ENCODE measurements at regions not wholly inside any gene's neighbourhood (a gene's known extent, or its start where the extent isn't known, plus 50 kb on each side); places are given as distances from the start of the nearest gene placed in this dataset.

DNA sequence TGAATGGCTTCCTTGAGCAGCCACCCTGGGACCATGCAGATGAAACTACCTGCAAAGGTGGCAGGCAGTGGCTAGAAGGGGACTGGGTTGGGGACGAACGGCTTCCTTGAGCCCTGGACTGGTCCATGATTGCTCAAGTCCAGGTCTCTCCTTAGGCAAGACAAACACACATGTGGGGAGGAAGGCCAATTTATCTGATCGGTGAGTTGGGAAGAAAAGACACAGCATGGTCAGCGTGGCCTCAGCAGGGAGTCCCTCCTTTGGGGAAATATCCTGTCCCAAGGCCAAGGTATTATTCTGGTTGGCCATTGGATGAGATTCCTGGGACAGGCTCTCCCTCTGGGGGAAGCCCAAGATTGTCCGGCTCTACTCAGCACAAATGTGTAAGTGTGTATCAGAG, 116.3 kb upstream of the ERG start:
- Histone ChIP-seq H3K9me3 (ENCODE audit: control insufficient read depth, low read length) (no peaks in the 10 kb centered on the region), H3K4me1 (ENCODE audit: control insufficient read depth, insufficient read depth, low read length, poor library complexity, severe bottlenecking) (no peaks in the 10 kb centered on the region), H3K36me3 (ENCODE audit: control insufficient read depth, insufficient read depth, low read length) (no peaks in the 10 kb centered on the region), H3K27ac (ENCODE audit: low read depth, low read length, severe bottlenecking) (no peak overlapping the region), H3K4me3 (ENCODE audit: extremely low read depth, insufficient read depth, low read length, poor library complexity, severe bottlenecking) (no peak overlapping the region)
- 86 to 100% methylated on average over 4 to 5 of the region's 5 CpGs for WGBS, 2 experiments (ENCODE audit: insufficient coverage in 2 of 2)

DNA sequence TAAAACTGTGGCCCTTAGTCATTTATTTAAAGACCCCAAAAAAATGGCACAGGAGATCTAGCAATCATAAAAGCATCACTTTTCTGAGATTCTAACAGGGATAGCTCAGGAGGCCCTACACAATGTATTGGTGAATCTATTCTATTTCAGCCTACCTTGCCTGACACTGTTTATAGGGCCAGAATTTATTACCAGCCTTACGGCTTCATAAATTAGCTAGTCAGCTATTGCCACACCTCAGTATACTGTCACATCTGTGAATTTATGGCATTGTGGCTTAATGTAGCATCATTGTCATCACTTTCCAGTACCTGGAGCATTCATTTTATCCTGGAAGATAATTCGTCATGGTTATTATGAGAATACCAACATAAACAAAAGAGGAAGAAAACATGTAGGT, 121.2 kb upstream of the ERG start:
- Histone ChIP-seq H3K4me1 (ENCODE audit: control insufficient read depth, insufficient read depth, low read length, poor library complexity, severe bottlenecking) (no peaks in the 10 kb centered on the region), H3K4me3 (ENCODE audit: extremely low read depth, insufficient read depth, low read length, poor library complexity, severe bottlenecking) (no peak overlapping the region), H3K27ac (ENCODE audit: low read depth, low read length, severe bottlenecking) (no peak overlapping the region), H3K9me3 (ENCODE audit: control insufficient read depth, low read length) (no peaks in the 10 kb centered on the region), H3K36me3 (ENCODE audit: control insufficient read depth, insufficient read depth, low read length) (no peaks in the 10 kb centered on the region)
- WGBS, 2 experiments (ENCODE audit: insufficient coverage in 2 of 2): 85% methylated on average over 1 of the region's 2 CpGs; no CpG with 5 or more reads in 1 of the 2 experiments

DNA sequence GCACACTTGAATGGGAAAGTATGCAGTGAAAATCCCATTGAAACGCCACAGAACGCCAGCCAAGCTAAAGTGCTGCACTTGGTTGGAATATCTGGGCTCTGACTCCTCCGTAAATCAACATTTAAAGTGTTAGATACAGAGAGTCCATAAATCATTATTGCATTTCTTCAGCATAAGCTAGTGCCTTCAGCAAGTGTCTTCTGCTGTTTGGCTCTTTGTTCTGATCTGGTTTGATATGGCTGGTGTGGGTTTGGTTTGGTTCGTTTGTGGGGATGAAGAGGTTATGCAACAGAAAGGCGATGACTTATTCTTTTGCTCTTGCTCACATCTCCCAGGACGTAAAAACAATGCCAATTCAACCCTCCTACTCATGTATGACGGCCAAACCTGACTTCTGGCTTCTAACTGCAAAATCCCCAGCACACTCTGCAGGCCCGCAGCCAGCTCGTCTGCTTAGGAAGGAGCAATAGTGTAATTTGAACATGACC, 121.8 kb upstream of the ERG start:
- H3K27ac ChIP-seq (ENCODE audit: low read depth, low read length, severe bottlenecking): no peak overlapping the region
- H3K9me3 ChIP-seq (ENCODE audit: control insufficient read depth, low read length): no peaks in the 10 kb centered on the region
- no peak overlapping the region for H3K4me3 ChIP-seq (ENCODE audit: extremely low read depth, insufficient read depth, low read length, poor library complexity, severe bottlenecking)
- 100% methylated on average over 1 to 2 of the region's 9 CpGs for WGBS, 2 experiments (ENCODE audit: insufficient coverage in 2 of 2)
- no peaks in the 10 kb centered on the region for H3K36me3 ChIP-seq (ENCODE audit: control insufficient read depth, insufficient read depth, low read length)
- no peaks in the 10 kb centered on the region for H3K4me1 ChIP-seq (ENCODE audit: control insufficient read depth, insufficient read depth, low read length, poor library complexity, severe bottlenecking)

GRCh38 chr21:38621132-38621531, 122.9 kb upstream of the ERG start:
- Histone ChIP-seq H3K4me3 (ENCODE audit: extremely low read depth, insufficient read depth, low read length, poor library complexity, severe bottlenecking) (no peak overlapping the region), H3K27ac (ENCODE audit: low read depth, low read length, severe bottlenecking) (no peak overlapping the region), H3K36me3 (ENCODE audit: control insufficient read depth, insufficient read depth, low read length) (no peaks in the 10 kb centered on the region), H3K9me3 (ENCODE audit: control insufficient read depth, low read length) (no peaks in the 10 kb centered on the region), H3K4me1 (ENCODE audit: control insufficient read depth, insufficient read depth, low read length, poor library complexity, severe bottlenecking) (no peaks in the 10 kb centered on the region)
- 85 to 86% methylated on average over 3 of the region's 3 CpGs for WGBS, 2 experiments (ENCODE audit: insufficient coverage in 2 of 2)

- WGBS, 2 experiments (ENCODE audit: insufficient coverage in 2 of 2): 86 to 91% methylated on average over 8 to 10 of the region's 12 CpGs
- no peak overlapping the region for H3K4me3 ChIP-seq (ENCODE audit: extremely low read depth, insufficient read depth, low read length, poor library complexity, severe bottlenecking)
- H3K36me3 ChIP-seq (ENCODE audit: control insufficient read depth, insufficient read depth, low read length): no peaks in the 10 kb centered on the region
- H3K9me3 ChIP-seq (ENCODE audit: control insufficient read depth, low read length): no peaks in the 10 kb centered on the region
- no peaks in the 10 kb centered on the region for H3K4me1 ChIP-seq (ENCODE audit: control insufficient read depth, insufficient read depth, low read length, poor library complexity, severe bottlenecking)
- no peak overlapping the region for H3K27ac ChIP-seq (ENCODE audit: low read depth, low read length, severe bottlenecking)
Measured at GRCh38 chr21:38622081-38622826, 124.0 kb upstream of the ERG start.

DNA sequence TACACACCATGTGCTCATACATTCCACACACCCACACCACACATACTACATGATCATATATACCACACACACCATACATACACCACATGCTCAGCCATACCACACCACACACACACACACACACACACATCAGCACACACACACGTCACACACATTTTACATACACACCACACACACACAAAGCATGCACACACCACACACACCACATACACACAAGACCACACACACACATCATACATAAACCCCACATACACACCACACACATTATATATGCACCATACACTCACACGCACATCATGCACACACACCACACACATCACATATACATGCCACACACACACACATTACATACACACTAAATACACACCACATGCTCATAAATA, 124.5 kb upstream of the ERG start:
- H3K4me3 ChIP-seq (ENCODE audit: extremely low read depth, insufficient read depth, low read length, poor library complexity, severe bottlenecking): no peak overlapping the region

GRCh38 chr21:38623552-38623951, 125.3 kb upstream of the ERG start:
- Histone ChIP-seq H3K4me3 (ENCODE audit: extremely low read depth, insufficient read depth, low read length, poor library complexity, severe bottlenecking) (no peak overlapping the region), H3K4me1 (ENCODE audit: control insufficient read depth, insufficient read depth, low read length, poor library complexity, severe bottlenecking) (no peaks in the 10 kb centered on the region), H3K9me3 (ENCODE audit: control insufficient read depth, low read length) (no peaks in the 10 kb centered on the region), H3K27ac (ENCODE audit: low read depth, low read length, severe bottlenecking) (no peak overlapping the region), H3K36me3 (ENCODE audit: control insufficient read depth, insufficient read depth, low read length) (no peaks in the 10 kb centered on the region)
- 78 to 94% methylated on average over 3 of the region's 4 CpGs for WGBS, 2 experiments (ENCODE audit: insufficient coverage in 2 of 2)

More for the DNA sequence above, 124.5 kb upstream of the ERG start:
- Histone ChIP-seq H3K27ac (ENCODE audit: low read depth, low read length, severe bottlenecking) (no peak overlapping the region), H3K4me1 (ENCODE audit: control insufficient read depth, insufficient read depth, low read length, poor library complexity, severe bottlenecking) (no peaks in the 10 kb centered on the region), H3K36me3 (ENCODE audit: control insufficient read depth, insufficient read depth, low read length) (no peaks in the 10 kb centered on the region), H3K9me3 (ENCODE audit: control insufficient read depth, low read length) (no peaks in the 10 kb centered on the region)
- 42 to 47% methylated on average over 2 of the region's 2 CpGs for WGBS, 2 experiments (ENCODE audit: insufficient coverage in 2 of 2)

- WGBS, 2 experiments (ENCODE audit: insufficient coverage in 2 of 2): no CpG with 5 or more reads among the region's 1 CpG
- H3K36me3 ChIP-seq (ENCODE audit: control insufficient read depth, insufficient read depth, low read length): no peaks in the 10 kb centered on the region
- no peaks in the 10 kb centered on the region for H3K9me3 ChIP-seq (ENCODE audit: control insufficient read depth, low read length)
- no peak overlapping the region for H3K27ac ChIP-seq (ENCODE audit: low read depth, low read length, severe bottlenecking)
- no peak overlapping the region for H3K4me3 ChIP-seq (ENCODE audit: extremely low read depth, insufficient read depth, low read length, poor library complexity, severe bottlenecking)
- H3K4me1 ChIP-seq (ENCODE audit: control insufficient read depth, insufficient read depth, low read length, poor library complexity, severe bottlenecking): no peaks in the 10 kb centered on the region
Measured at GRCh38 chr21:38625000-38625399, 126.7 kb upstream of the ERG start.

GRCh38 chr21:38626306-38626705, 128.0 kb upstream of the ERG start:
- no peak overlapping the region for H3K4me3 ChIP-seq (ENCODE audit: extremely low read depth, insufficient read depth, low read length, poor library complexity, severe bottlenecking)
- H3K27ac ChIP-seq (ENCODE audit: low read depth, low read length, severe bottlenecking): no peak overlapping the region
- WGBS, 2 experiments (ENCODE audit: insufficient coverage in 2 of 2): 75 to 84% methylated on average over 1 to 2 of the region's 3 CpGs
- H3K4me1 ChIP-seq (ENCODE audit: control insufficient read depth, insufficient read depth, low read length, poor library complexity, severe bottlenecking): no peaks in the 10 kb centered on the region
- no peaks in the 10 kb centered on the region for H3K36me3 ChIP-seq (ENCODE audit: control insufficient read depth, insufficient read depth, low read length)
- no peaks in the 10 kb centered on the region for H3K9me3 ChIP-seq (ENCODE audit: control insufficient read depth, low read length)

- Histone ChIP-seq H3K27ac (ENCODE audit: low read depth, low read length, severe bottlenecking) (no peak overlapping the region), H3K36me3 (ENCODE audit: control insufficient read depth, insufficient read depth, low read length) (no peaks in the 10 kb centered on the region), H3K4me3 (ENCODE audit: extremely low read depth, insufficient read depth, low read length, poor library complexity, severe bottlenecking) (no peak overlapping the region), H3K4me1 (ENCODE audit: control insufficient read depth, insufficient read depth, low read length, poor library complexity, severe bottlenecking) (no peaks in the 10 kb centered on the region), H3K9me3 (ENCODE audit: control insufficient read depth, low read length) (no peaks in the 10 kb centered on the region)
- 49 to 93% methylated on average over 3 of the region's 3 CpGs for WGBS, 2 experiments (ENCODE audit: insufficient coverage in 2 of 2)
Measured at GRCh38 chr21:38628349-38628748, 130.1 kb upstream of the ERG start.

DNA sequence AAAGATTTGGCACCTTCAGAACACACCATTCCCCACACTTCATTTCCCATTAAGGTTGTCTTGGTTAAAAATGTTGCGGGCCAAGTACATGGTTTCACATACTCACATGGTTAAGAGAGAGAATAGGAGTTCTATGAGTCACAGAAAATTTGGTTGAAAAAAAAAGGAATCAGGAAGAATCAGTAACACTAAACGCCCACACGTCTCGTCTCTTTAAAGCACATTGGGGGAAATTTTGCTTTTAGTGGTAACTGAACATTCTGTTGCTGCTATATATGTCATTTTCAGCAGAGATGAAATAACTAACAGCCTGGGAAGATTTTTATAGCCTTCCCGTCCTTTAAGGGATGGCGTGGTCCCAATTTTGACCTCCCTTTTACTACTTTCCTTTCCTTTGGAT, 132.9 kb upstream of the ERG start:
- Histone ChIP-seq H3K4me1 (ENCODE audit: control insufficient read depth, insufficient read depth, low read length, poor library complexity, severe bottlenecking) (no peaks in the 10 kb centered on the region), H3K4me3 (ENCODE audit: extremely low read depth, insufficient read depth, low read length, poor library complexity, severe bottlenecking) (no peak overlapping the region), H3K36me3 (ENCODE audit: control insufficient read depth, insufficient read depth, low read length) (no peaks in the 10 kb centered on the region), H3K27ac (ENCODE audit: low read depth, low read length, severe bottlenecking) (no peak overlapping the region), H3K9me3 (ENCODE audit: control insufficient read depth, low read length) (no peaks in the 10 kb centered on the region)
- WGBS, 2 experiments (ENCODE audit: insufficient coverage in 2 of 2): 80 to 100% methylated on average over 5 of the region's 6 CpGs
